HK-2 (cell line): ENCODE measurements at regions not wholly inside any gene's neighbourhood (a gene's known extent, or its start where the extent isn't known, plus 50 kb on each side); places are given as distances from the start of the nearest gene placed in this dataset.
A peak's percentile ranks its signal among the peaks of the same experiment; 100 is the strongest.

Experiments
- DNase-seq: peaks from one replicate; pipeline ENCODE4 v3.0.0-alpha.2; 2018; ENCODE audit not compliant: unreplicated experiment

DNA sequence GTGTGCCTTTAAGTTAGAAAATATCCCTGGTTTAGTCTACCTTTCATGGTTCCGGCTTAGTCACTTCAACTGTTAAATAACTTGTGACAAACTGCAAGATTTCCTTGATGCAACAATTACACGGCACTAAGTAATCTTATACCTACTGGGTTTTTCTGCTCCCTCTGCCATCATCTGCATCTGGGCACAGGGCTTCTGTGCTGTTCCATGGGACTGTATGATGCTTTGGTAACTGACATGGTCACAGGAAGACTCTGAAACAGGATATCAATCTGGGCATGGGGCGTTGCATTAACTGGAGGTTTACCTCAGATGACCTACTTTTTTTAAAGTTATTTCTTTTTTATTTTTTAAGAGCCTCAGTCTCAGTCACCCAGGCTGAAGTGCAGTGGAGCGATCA is 365.4 kb downstream of the SS18 start:
- no peak for DNase-seq

GRCh38 chr18:25724121-25724520 is 366.3 kb downstream of the SS18 start:
- no peak for DNase-seq

- DNase-seq: no peak
Measured at GRCh38 chr18:25713103-25713502, 361.1 kb upstream of the ZNF521 start.

GRCh38 chr18:25710981-25711380 is 359.0 kb upstream of the ZNF521 start:
- DNase-seq: no peak

- DNase-seq: no peak
Measured at GRCh38 chr18:25705650-25706049, 353.7 kb upstream of the ZNF521 start.

GRCh38 chr18:25704494-25704893 is 352.5 kb upstream of the ZNF521 start:
- DNase-seq: no peak

- DNase-seq: no peak
Measured at GRCh38 chr18:25704071-25704470, 352.1 kb upstream of the ZNF521 start.

GRCh38 chr18:25701821-25702220 is 349.9 kb upstream of the ZNF521 start:
- DNase-seq: no peak

DNA sequence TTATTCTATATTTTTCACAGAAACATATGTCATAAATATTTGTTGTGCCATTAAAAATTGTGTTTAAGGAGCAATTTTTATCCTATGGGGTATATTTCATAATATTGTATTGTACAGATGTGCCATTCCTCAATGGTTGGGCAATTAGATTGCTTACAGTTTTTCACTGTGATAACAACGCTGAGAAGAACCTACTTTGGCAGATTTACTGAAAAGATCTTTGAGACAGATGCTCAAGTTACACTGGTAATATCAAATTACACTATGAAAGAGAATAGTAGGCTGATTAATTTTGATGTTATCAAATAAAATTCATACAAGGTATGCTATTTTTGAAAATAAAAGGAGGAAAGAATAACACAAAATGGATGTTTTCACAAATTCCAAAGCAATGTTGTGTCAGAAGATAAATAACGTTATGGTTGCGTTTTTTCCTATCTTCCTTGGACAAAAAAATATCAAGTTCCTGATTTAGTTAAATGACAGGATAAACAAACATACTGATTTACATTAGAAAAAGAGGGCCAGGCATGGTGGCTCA is 335.1 kb upstream of the ZNF521 start:
- DNase-seq: no peak

GRCh38 chr18:25685088-25685487 is 333.1 kb upstream of the ZNF521 start:
- DNase-seq: no peak

DNA sequence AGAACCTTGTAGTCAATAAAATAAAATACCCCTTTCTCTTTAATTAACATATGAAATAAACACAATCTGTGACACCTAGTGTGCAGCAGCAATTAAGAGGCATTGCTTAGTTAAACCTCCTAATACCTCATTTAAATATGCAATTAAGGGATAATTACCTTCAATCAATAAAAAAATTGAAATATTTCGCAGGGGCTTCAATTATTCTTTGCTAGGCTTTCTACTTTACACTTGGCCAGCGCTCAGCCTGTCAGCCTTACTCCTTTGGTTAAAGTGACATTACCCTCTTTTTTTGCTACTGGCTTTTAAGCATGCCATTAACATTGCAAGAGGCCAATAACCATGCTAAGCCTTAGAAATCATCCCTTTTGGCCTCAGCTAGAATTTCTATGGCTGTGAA is 327.5 kb upstream of the ZNF521 start:
- no peak for DNase-seq

GRCh38 chr18:25678221-25678620 is 326.3 kb upstream of the ZNF521 start:
- no peak for DNase-seq

GRCh38 chr18:25675123-25675850 is 323.3 kb upstream of the ZNF521 start:
- no peak for DNase-seq

DNA sequence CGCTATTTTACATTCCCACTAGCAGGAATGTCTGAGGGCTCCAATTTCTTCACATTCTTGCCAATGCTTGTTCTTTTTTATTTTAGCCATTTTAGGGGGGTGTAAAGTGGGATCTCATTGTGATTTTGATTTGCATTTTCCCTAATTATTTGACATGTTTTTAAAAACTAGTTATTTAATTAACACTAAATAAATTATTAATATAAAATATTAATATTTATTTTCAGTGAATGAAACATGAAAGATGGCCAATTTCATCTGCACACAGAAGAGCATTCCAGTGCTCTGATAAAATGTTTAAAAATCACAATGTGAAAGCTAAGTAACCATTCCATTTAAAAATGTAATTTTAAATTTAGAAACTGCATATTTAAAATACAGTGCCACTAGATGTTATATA is 322.2 kb upstream of the ZNF521 start:
- DNase-seq: no peak

DNA sequence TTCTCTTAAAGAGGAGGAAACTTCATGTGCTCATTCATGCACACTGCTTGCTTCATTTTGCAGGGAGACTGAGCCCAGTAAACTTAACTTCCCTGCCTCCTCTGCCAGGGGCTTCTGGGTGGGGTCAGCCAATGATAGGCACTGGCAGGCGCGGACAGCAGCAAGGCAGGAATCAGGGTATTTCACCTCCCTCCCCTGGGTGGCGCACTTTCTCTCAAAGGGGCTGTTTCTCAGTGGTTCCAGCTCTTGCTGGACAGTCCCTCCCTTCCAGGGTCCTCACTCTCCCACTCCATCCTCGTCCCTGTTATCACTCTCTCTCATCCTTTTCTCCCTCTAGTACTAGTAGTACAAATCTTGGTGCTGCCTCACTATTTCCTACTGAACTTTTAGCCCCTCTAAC is 320.5 kb upstream of the ZNF521 start:
- no peak for DNase-seq

DNA sequence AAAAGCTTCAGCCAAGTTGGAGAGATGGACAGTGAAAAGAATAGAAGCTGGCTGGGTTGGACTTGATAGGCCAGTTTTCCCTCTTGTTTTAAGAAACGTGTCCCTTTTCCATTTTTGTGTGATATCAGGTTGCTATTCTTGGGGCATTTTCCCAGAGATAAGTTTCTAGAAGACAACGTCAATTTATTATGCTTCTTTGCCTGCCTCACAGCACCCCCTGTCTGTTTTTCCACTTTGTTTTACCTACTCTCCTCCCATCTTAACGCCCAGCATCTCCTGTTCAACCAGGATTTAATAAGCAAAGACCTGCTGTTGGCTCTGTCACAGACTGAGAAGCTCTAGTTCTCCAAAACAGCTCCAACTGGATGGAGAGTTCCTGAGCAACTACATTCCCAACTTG is 317.8 kb upstream of the ZNF521 start:
- no peak for DNase-seq

- no peak for DNase-seq
Measured at GRCh38 chr18:25662272-25662671, 310.3 kb upstream of the ZNF521 start.

DNA sequence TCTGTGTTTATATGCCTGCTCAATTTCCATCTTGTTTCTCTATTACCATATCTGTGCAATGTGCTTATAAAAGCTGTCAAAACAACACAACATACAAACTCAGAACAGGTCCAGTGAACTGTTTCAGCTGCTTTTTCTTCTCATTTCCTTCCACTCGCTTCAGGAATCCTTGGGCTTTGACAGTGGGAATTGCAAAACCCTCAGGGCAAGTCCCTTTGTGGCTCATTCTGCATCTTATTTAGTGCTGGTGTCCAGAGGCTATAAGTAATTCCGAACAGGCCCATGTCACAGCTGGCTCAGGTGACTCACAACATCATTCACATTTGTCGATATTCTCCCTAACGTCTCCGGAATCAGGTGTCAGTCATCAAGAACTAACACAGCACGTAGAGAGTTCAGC is 309.9 kb upstream of the ZNF521 start:
- no peak for DNase-seq

GRCh38 chr18:25659541-25659940 is 307.6 kb upstream of the ZNF521 start:
- DNase-seq: no peak

DNA sequence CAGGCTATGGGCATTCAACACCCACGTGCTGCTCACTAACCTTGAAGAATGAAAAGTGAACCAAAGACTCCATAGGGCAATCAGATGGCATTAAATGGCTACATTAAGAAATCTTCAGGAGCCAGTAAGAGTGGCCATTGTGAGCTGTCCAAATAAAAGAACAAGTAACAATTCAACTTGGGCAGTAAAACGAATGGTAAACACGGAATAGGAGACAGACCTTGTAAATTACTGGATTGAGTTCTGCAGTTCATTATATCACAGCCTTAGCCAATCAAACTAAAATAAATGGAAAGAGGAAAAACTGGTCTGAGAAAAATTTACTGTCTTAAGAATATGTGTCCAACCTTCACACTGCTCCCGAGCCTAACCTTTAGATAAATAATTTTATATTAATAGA is 306.5 kb upstream of the ZNF521 start:
- no peak for DNase-seq

GRCh38 chr18:25651553-25651952 is 299.6 kb upstream of the ZNF521 start:
- DNase-seq: no peak

GRCh38 chr18:25650201-25650941 is 298.4 kb upstream of the ZNF521 start:
- peak; percentile 16 for DNase-seq

DNA sequence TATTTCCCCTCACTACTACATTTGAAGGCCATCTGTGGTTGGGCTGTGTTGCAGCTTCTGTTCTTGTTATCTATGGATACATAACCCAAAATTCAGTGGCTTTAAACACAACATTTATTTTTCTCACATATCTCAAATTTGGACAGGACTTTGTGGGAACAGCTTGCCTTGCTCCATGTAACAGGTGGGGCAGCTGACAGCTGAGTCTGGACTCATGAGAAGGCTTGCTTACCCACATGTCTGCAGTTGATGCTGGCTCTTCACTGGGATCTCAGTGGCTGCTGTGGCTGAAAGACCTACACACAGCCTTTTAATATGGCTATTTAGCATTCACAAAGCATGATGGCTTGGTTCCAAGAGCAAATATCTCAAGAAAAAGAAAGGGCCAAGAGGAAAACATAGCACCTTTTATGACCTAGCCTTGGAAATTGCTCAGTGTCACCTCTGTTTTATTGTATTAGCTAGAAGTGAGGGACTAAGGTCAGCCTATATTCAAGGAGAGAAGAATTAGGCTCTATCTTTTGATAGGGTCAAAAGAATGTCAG is 296.8 kb upstream of the ZNF521 start:
- no peak for DNase-seq
